Mucosa of stomach (tissue), 1 donor: ENCODE measurements at regions not wholly inside any gene's neighbourhood (a gene's known extent, or its start where the extent isn't known, plus 50 kb on each side); places are given as distances from the start of the nearest gene placed in this dataset.

Source experiments
- H3K27me3 ChIP-seq: one replicate; pipeline ENCODE4 v1.7.0; 2013; ENCODE audit warnings: mild to moderate bottlenecking, low read length; ENCODE audit not compliant: control insufficient read depth, insufficient read depth
- H3K36me3 ChIP-seq: one replicate; pipeline ENCODE4 v1.7.0; 2013; ENCODE audit warnings: low read length; ENCODE audit not compliant: control insufficient read depth, insufficient read depth
- H3K4me1 ChIP-seq: one replicate; pipeline ENCODE4 v1.7.0; 2013; ENCODE audit warnings: mild to moderate bottlenecking, low read length; ENCODE audit not compliant: control insufficient read depth, insufficient read depth
- H3K4me3 ChIP-seq: one replicate; pipeline ENCODE4 v1.7.0; 2013; ENCODE audit warnings: low read length
- H3K9ac ChIP-seq: one replicate; pipeline ENCODE4 v1.7.0; 2013; ENCODE audit warnings: mild to moderate bottlenecking, low read length, moderate library complexity
- H3K9me3 ChIP-seq: one replicate; pipeline ENCODE4 v1.7.0; 2013; ENCODE audit warnings: mild to moderate bottlenecking, low read length, moderate library complexity; ENCODE audit not compliant: control insufficient read depth
- donor health status: Pancreatic carcinoma.

DNA sequence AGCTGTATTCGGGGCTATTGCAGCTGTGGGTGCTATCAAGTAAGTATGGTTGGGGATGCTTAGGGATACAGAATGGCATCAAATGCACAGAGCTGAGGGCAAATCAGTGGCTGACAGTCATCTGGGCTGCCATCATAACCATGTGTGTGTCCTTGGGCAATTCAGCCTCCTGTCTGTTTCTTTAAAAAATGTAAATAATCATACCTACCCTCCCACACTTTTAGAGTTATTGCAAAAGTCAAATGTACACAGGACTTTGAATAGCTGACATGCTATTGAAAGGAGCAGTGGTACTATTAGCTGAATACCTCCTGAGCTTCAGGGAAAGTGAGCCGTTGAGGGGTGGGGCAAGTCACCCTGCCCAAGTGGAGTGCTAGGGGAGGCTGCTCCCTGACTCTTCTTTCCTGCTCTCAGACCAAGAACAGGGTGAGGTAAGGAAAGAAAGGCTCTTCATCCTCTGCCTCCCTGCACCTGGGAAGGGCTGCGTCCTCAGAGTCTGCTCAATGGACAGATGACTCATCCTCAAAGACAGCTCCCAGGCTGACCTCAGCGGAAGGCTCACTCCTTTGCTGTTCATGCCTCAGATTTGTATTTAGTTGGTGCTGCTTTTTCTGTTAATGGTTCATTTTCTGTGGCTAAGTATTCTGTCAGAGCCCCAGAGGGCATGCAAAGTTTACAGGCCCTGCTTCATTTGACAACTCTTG lies 54.9 kb upstream of the BZW1 start:
- H3K36me3 ChIP-seq = no peaks in the 10 kb centered on the region
- H3K9ac ChIP-seq = no peak overlapping the region
- no peaks in the 10 kb centered on the region for H3K4me1 ChIP-seq
- H3K9me3 ChIP-seq = no peaks in the 10 kb centered on the region
- H3K4me3 ChIP-seq = no peak overlapping the region
- no peaks in the 10 kb centered on the region for H3K27me3 ChIP-seq

DNA sequence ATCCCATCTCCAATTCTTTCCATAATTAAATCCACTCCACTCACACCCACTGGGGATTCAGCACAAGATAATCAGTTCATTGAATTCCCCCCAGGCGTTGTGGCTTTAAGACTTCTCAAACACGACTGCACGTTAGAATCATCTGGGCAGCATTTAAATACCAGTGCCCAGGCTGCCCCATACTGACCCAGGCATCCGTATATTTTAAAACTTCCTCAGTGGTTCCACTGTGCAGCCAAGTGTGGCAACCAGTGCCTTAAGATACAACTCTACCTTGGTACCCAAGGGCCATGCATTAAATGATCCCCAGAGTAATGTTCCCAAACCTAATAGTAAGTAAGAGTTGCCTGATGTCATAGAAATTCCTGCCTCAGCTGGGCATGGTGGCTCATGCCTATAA lies 54.3 kb upstream of the BZW1 start:
- Histone ChIP-seq H3K4me3 (no peak overlapping the region), H3K9ac (no peak overlapping the region), H3K27me3 (no peaks in the 10 kb centered on the region), H3K36me3 (no peaks in the 10 kb centered on the region), H3K9me3 (no peaks in the 10 kb centered on the region), H3K4me1 (no peaks in the 10 kb centered on the region)

DNA sequence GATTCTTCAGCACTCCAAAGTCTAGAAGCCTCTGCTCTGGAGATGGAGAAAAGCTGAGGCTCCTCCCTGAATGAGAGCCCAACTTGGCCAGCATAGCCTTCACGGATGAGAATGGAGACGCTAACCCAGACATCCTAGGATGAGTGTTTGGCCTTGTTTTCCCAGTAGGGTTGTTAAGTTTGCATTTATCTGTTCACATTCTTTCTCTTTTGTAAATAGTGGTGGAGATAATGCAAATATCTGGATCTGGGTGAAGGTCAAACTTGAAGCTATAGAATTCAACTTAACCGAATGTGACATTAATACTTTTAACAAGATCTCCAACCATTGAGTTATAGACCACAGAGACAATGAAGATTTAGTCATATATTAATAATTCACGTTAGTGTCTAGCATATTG lies 53.4 kb upstream of the BZW1 start:
- H3K36me3 ChIP-seq = no peaks in the 10 kb centered on the region
- H3K9ac ChIP-seq = no peak overlapping the region
- no peaks in the 10 kb centered on the region for H3K27me3 ChIP-seq
- H3K4me1 ChIP-seq = no peaks in the 10 kb centered on the region
- H3K9me3 ChIP-seq = no peaks in the 10 kb centered on the region
- no peak overlapping the region for H3K4me3 ChIP-seq

DNA sequence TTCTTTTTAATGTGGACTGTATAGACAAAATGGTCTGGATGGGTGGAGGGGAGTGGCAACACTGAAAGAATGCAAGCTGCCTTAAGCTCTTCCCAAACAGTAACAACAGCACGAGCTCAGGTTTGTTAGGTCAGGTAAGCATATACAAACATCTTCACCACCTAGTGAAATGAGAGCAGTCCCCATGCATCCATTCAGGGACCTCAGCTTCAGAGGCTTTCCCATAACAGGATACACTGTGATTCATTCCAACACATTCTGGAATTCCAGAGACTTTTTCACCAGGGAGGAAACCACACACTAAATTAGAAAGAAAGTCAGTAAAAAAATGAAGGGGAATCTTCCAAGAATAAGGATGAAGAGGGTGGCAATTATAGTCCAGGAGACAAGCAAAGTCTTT lies 50.4 kb upstream of the BZW1 start:
- no peak overlapping the region for H3K9ac ChIP-seq
- H3K9me3 ChIP-seq = no peaks in the 10 kb centered on the region
- H3K36me3 ChIP-seq = no peaks in the 10 kb centered on the region
- H3K27me3 ChIP-seq = no peaks in the 10 kb centered on the region
- H3K4me3 ChIP-seq = no peak overlapping the region
- no peaks in the 10 kb centered on the region for H3K4me1 ChIP-seq
